ENCODE measurements at regions not wholly inside any gene's neighbourhood (a gene's known extent, or its start where the extent isn't known, plus 50 kb on each side); places are given as distances from the start of the nearest gene placed in this dataset.

GRCh38 chr12:25690996-25691864 is 138.1 kb upstream of the LMNTD1 start:
- H3K36me3 ChIP-seq: no peaks in the 10 kb centered on the region
- TF ChIP-seq, protein P1, sequence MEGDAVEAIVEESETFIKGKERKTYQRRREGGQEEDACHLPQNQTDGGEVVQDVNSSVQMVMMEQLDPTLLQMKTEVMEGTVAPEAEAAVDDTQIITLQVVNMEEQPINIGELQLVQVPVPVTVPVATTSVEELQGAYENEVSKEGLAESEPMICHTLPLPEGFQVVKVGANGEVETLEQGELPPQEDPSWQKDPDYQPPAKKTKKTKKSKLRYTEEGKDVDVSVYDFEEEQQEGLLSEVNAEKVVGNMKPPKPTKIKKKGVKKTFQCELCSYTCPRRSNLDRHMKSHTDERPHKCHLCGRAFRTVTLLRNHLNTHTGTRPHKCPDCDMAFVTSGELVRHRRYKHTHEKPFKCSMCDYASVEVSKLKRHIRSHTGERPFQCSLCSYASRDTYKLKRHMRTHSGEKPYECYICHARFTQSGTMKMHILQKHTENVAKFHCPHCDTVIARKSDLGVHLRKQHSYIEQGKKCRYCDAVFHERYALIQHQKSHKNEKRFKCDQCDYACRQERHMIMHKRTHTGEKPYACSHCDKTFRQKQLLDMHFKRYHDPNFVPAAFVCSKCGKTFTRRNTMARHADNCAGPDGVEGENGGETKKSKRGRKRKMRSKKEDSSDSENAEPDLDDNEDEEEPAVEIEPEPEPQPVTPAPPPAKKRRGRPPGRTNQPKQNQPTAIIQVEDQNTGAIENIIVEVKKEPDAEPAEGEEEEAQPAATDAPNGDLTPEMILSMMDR (IDR thresholded peaks at IDR 0.05): no peak
- TF ChIP-seq POLR2A (IDR thresholded peaks at IDR 0.05): no peak
- H3K27me3 ChIP-seq: no peaks in the 10 kb centered on the region
- H3K9me3 ChIP-seq: no peaks in the 10 kb centered on the region
- H3K4me1 ChIP-seq: peaks cover 0 to 5% of the 10 kb centered on the region in 2 donors
- no peak overlapping the region for H3K4me3 ChIP-seq
- intact Hi-C loops (cut with DNase I; ENCODE audit: low total_unique reads): no loop called here
- H3K27ac ChIP-seq: no peak overlapping the region
- no peak for DNase-seq

DNA sequence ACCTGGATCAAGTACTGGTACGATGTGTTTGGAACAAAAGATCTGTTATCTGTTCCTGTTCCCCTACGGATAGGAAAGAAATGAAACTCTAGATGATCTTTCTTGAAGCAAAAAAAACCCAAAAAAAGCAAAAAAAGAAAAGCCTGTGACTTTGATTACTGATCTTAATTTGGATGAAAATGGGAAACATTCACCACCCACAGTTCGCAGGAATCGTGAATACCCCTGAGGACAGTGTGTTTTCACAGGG is 138.7 kb upstream of the LMNTD1 start:
- TF ChIP-seq, protein P1 (IDR thresholded peaks at IDR 0.05): no peak
- TF ChIP-seq POLR2A (IDR thresholded peaks at IDR 0.05): no peak

DNA sequence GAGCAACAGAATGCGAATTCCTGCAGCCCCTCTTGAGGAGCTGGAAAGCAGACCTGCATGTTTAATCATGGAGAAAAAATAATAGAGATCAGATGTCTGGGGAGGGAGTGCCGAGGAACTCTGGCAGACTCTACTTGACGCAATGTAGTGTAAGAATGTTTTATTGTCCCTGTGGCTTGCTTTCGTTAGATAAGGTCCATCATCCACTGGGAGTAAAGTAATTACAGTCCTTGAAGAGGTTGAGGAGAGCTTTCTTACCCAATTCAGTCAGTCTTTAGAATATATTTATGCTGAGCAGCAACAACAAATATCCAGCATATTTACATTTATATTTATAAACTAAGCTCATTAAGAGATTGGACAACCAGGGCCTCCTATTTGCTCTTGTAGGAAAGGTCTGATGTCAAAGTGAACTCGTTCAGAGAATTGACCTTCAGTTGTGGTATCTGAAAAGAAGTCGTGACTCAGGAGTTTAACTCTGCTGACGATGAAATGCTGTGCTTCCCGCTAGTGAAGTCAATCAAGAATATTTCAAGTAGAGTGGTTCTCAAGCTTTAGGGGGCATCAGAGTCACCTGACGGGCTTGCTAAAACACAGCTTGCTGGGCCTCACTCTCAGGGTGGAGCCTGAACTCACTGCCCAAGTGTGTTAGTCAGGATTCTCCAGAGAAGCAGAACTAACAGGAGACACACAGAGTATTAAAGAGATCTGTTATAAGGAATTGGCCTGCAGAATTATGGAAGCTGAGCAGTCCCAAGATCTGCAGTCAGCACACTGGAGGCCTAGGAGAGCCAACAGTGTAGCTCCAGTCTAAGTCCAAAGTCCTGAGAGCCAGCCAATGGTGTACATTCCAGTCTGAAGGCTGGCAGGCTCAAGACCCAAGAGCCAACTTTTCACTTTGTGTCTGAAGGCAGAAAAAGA is 139.3 kb upstream of the LMNTD1 start:
- Histone ChIP-seq H3K4me3 (no peak overlapping the region), H3K27ac (no peak overlapping the region), H3K9me3 (no peaks in the 10 kb centered on the region), H3K27me3 (no peaks in the 10 kb centered on the region), H3K36me3 (no peaks in the 10 kb centered on the region), H3K4me1 (peaks cover 0 to 5% of the 10 kb centered on the region in 2 donors)
- TF ChIP-seq, protein P1 (IDR thresholded peaks at IDR 0.05): no peak
- intact Hi-C loops (cut with DNase I; ENCODE audit: low total_unique reads): no loop called here
- no peak for DNase-seq

More for the DNA sequence above, 138.7 kb upstream of the LMNTD1 start:
- no peak overlapping the region for H3K27ac ChIP-seq
- no peaks in the 10 kb centered on the region for H3K36me3 ChIP-seq
- peaks cover 0 to 5% of the 10 kb centered on the region in 2 donors for H3K4me1 ChIP-seq
- no peaks in the 10 kb centered on the region for H3K9me3 ChIP-seq
- DNase-seq: no peak
- no peak overlapping the region for H3K4me3 ChIP-seq
- intact Hi-C loops (cut with DNase I; ENCODE audit: low total_unique reads): no loop called here
- H3K27me3 ChIP-seq: no peaks in the 10 kb centered on the region

DNA sequence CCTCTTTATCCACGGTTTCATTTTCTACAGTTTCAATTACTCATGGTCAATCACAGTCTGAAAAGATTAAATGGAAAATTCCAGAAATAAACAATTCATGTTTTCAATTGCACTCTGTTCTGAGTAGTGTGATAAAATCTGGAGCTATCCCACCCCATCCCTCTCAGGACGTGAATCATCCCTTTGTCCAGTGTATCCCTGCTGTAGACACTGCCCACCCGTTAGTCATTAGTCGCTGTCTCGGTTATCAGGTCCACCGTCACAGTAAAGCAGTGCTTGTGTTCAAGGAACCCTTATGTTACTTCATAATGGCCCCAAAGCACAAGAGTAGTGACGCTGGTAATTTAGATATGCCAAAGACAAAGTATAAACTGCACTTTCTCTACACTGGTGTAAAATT is 141.0 kb upstream of the LMNTD1 start:
- intact Hi-C loops (cut with DNase I; ENCODE audit: low total_unique reads): no loop called here
- no peak overlapping the region for H3K4me3 ChIP-seq
- H3K27ac ChIP-seq: no peak overlapping the region
- no peak for TF ChIP-seq POLR2A (IDR thresholded peaks at IDR 0.05)
- TF ChIP-seq, protein P1 (IDR thresholded peaks at IDR 0.05): no peak
- H3K36me3 ChIP-seq: no peaks in the 10 kb centered on the region
- no peaks in the 10 kb centered on the region for H3K27me3 ChIP-seq
- peaks cover 0 to 5% of the 10 kb centered on the region in 2 donors for H3K4me1 ChIP-seq
- H3K9me3 ChIP-seq: no peaks in the 10 kb centered on the region
- DNase-seq: peak in 1 of 2 donors; percentile 34

DNA sequence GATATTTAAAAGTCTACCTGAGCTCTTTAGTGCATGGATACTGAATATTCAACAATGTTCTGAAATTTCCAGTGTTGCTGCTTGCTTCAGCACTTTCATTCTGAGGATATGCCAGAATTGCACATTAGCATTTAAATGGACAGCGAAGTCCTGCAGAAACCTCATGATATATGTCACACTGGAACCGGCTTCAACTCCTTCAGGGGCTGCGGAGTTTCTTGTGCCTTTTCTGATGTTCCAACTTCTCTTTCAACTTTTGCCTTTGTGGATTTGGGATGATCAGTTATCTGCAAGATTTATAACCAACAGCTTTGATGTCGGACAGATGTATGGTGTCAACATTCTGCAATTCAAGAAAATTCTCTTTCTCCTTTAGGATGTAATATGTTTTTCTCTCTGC is 142.5 kb upstream of the LMNTD1 start:
- no peak for DNase-seq
- peak overlapping the region in 1 of 2 donors; percentile 21 for H3K27ac ChIP-seq
- H3K27me3 ChIP-seq: no peaks in the 10 kb centered on the region
- peaks cover 0 to 5% of the 10 kb centered on the region in 2 donors for H3K4me1 ChIP-seq
- TF ChIP-seq, protein P1 (IDR thresholded peaks at IDR 0.05): no peak
- TF ChIP-seq POLR2A (IDR thresholded peaks at IDR 0.05): no peak
- intact Hi-C loops (cut with DNase I; ENCODE audit: low total_unique reads): no loop called here
- no peaks in the 10 kb centered on the region for H3K9me3 ChIP-seq
- H3K4me3 ChIP-seq: no peak overlapping the region
- no peaks in the 10 kb centered on the region for H3K36me3 ChIP-seq
